ENCODE measurements at regions not wholly inside any gene's neighbourhood (a gene's known extent, or its start where the extent isn't known, plus 50 kb on each side); places are given as distances from the start of the nearest gene placed in this dataset.

- ChIA-PET POLR2A (ENCODE audit: low non-redundant PET) (no interaction called here), CTCF (no interaction called here)
- TF ChIP-seq CTCF (conservative IDR thresholded peaks at IDR 0.05; ENCODE audit: low read depth), result no peak
- H3K27ac ChIP-seq, result no peak overlapping the region
- no peak for DNase-seq (ENCODE audit: low spot score)
These were observed 203.3 kb downstream of the BAMBI start for GRCh38 chr10:28880683-28880950.

GRCh38 chr10:28881171-28881882, 204.0 kb downstream of the BAMBI start:
- ChIA-PET POLR2A (ENCODE audit: low non-redundant PET) (no interaction called here), CTCF (no interaction called here)
- no peak overlapping the region for H3K27ac ChIP-seq
- TF ChIP-seq CTCF (conservative IDR thresholded peaks at IDR 0.05; ENCODE audit: low read depth), result no peak
- DNase-seq (ENCODE audit: low spot score), result no peak

GRCh38 chr10:28883741-28884423, 206.6 kb downstream of the BAMBI start:
- DNase-seq (ENCODE audit: low spot score), result no peak
- ChIA-PET CTCF (no interaction called here), POLR2A (ENCODE audit: low non-redundant PET) (no interaction called here)
- H3K27ac ChIP-seq, result no peak overlapping the region
- TF ChIP-seq CTCF (conservative IDR thresholded peaks at IDR 0.05; ENCODE audit: low read depth), result no peak

GRCh38 chr10:28890121-28890950, 213.0 kb downstream of the BAMBI start:
- H3K27ac ChIP-seq, result no peak overlapping the region
- POLR2A ChIA-PET (ENCODE audit: low non-redundant PET), result no interaction called here
- no peak for TF ChIP-seq CTCF (conservative IDR thresholded peaks at IDR 0.05; ENCODE audit: low read depth)
- CTCF ChIA-PET, result no interaction called here
- no peak for DNase-seq (ENCODE audit: low spot score)

- POLR2A ChIA-PET (ENCODE audit: low non-redundant PET), result no interaction called here
- CTCF ChIA-PET, result interaction anchor here (0.6 kb wide), 1 partner anchor 75 kb away, joined by 4 read pairs; no protein-coding TSS in a partner anchor
- TF ChIP-seq CTCF (conservative IDR thresholded peaks at IDR 0.05; ENCODE audit: low read depth), result no peak
- no peak overlapping the region for H3K27ac ChIP-seq
- DNase-seq (ENCODE audit: low spot score), result peak; percentile 26
These were observed 213.9 kb downstream of the BAMBI start for GRCh38 chr10:28891058-28891713.

- ChIA-PET CTCF (interaction anchor here (0.5 kb wide), 1 partner anchor 248 kb away, joined by 3 read pairs; no protein-coding TSS in a partner anchor), POLR2A (ENCODE audit: low non-redundant PET) (no interaction called here)
- H3K27ac ChIP-seq, result no peak overlapping the region
- TF ChIP-seq CTCF (conservative IDR thresholded peaks at IDR 0.05; ENCODE audit: low read depth), result no peak
- DNase-seq (ENCODE audit: low spot score), result no peak
These were observed 215.7 kb downstream of the BAMBI start for GRCh38 chr10:28892818-28893547.
